Right atrium auricular region (tissue), 2 donors: ENCODE measurements at regions not wholly inside any gene's neighbourhood (a gene's known extent, or its start where the extent isn't known, plus 50 kb on each side); places are given as distances from the start of the nearest gene placed in this dataset.
"Not testable (repeated sequence)": the region's sequence is repeated elsewhere in the genome, so short reads cannot be mapped to it uniquely, and the experiment has no call there.

ENCODE experiments used
- DNase-seq: peaks from one replicate; pipeline ENCODE4 v3.0.0-alpha.2; 2019; ENCODE audit warnings: low spot score
- H3K27ac ChIP-seq, 2 donors: fragments of 200-600 bp; sonication (generic); 1 replicate in 1 of 2; 2 replicates in 1 of 2; pipeline ENCODE4 v1.5.1; 2016 to 2019
- H3K27me3 ChIP-seq, 2 donors: fragments of 200-600 bp; sonication (generic); one replicate each; pipeline versions ENCODE4 v1.5.1 to v1.6.0; 2017 to 2019
- H3K36me3 ChIP-seq: fragments of 200-600 bp; sonication (generic); one replicate; pipeline ENCODE4 v1.5.1; 2016
- H3K4me1 ChIP-seq, 2 donors: fragments of 200-600 bp; sonication (generic); one replicate each; pipeline versions ENCODE4 v1.5.1 to v1.6.0; 2017 to 2019
- H3K4me3 ChIP-seq, 2 donors: fragments of 200-600 bp; sonication (generic); 1 replicate in 1 of 2; 2 replicates in 1 of 2; pipeline ENCODE4 v1.5.1; 2017 to 2019; ENCODE audit warnings: mild to moderate bottlenecking in 1 of 2, moderate library complexity in 1 of 2
- H3K9me3 ChIP-seq, 2 donors: fragments of 200-600 bp; sonication (generic); one replicate each; pipeline ENCODE4 v1.5.1; 2019
- TF ChIP-seq, protein P1 (sequence below), 2 donors: fragments of 200-600 bp; sonication (generic); IDR thresholded peaks; one replicate each; pipeline ENCODE4 v1.5.1; 2019; ENCODE audit warnings: antibody characterized with exemption in 2 of 2

DNA sequence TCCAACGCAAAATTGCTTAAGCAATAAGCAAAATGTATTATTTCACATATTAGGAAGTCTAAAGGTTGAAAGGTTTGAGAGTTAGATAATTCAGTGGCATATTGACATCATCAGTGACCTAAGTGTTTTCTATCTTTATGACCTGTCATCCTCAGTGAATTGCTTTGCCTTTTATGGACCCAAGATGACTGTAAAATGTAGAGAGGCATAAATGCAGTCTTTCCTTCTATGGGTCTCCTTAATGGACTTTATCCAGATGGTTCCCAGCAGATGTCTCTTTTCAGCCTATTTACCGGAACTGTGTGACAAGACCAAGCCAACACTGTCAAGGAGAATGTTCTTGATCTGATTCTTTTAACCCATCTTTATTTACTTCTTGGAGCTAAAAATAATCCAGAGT is 615.8 kb downstream of the TTLL7 start:
- H3K9me3 ChIP-seq, H3K36me3 ChIP-seq, H3K27ac ChIP-seq, H3K4me3 ChIP-seq, H3K4me1 ChIP-seq, DNase-seq, H3K27me3 ChIP-seq: not testable (repeated sequence)

DNA sequence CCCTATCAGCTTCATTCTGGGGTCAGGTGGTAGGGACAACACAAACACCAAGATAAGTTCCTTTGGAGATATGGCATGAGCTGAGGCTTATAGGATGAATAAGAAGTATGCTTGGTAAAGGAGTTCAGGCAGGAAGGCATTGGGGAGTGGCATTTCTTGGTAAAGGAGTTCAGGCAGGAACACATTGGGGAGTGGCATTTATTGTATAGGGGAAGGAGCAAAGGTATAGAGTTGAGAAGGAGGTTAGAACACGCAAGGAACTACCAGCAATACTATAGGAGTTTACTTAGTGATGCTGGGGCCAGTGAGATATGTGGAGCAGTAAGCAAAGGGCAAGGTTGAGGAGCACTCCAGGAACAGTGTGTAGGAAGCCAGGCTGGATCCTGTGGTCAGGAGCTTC is 625.9 kb downstream of the TTLL7 start:
- not testable (repeated sequence) for H3K4me1 ChIP-seq, H3K9me3 ChIP-seq, H3K27ac ChIP-seq, H3K36me3 ChIP-seq, H3K4me3 ChIP-seq, H3K27me3 ChIP-seq, DNase-seq

DNA sequence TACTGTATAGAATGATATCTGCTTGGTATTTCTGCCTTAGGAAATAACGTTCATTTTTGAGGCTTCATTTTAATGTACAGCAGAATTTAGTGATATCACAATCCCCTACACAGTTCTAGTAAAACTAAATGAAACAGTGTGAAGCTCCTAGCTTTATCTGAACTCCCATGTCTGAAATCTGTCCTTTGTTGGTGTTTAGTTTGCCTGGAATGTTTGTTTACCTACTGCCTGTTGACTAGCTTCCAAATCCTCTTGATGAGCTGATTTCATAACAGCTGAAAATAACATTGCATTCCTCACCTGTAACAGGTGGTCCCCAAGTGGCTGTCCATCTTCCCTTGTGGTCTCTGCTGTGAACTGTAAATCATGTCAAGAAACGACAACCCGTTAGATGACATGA is 629.1 kb downstream of the TTLL7 start:
- not testable (repeated sequence) for H3K36me3 ChIP-seq, H3K27ac ChIP-seq, H3K4me3 ChIP-seq, H3K9me3 ChIP-seq, DNase-seq, H3K4me1 ChIP-seq, H3K27me3 ChIP-seq

GRCh38 chr1:83365320-83365719 is 633.6 kb downstream of the TTLL7 start:
- not testable (repeated sequence) for H3K36me3 ChIP-seq, H3K27me3 ChIP-seq, H3K9me3 ChIP-seq, DNase-seq, H3K4me3 ChIP-seq, H3K27ac ChIP-seq, H3K4me1 ChIP-seq

GRCh38 chr1:83345375-83345774 is 653.6 kb downstream of the TTLL7 start:
- not testable (repeated sequence) for DNase-seq, H3K36me3 ChIP-seq, H3K4me3 ChIP-seq, H3K27me3 ChIP-seq, H3K9me3 ChIP-seq, H3K27ac ChIP-seq, H3K4me1 ChIP-seq

DNA sequence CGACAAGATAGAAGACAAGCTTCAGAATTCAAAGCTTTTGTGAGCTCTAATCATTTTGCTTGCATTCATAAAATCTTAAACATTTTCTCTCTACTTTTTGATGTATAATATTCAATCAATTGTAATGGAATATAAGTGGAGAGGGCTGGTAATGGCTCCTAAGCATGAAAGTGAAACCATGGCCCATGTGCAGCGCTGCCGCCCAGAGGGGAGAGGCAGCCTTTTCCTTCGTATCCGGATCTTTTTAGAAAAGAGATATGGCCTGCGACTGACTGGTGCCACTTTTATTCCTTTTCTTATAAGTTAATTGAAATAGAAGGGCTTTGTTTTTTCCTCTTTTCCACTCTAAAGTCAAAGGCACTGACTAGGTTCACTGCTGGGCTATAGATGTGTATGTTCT is 655.2 kb downstream of the TTLL7 start:
- not testable (repeated sequence) for H3K9me3 ChIP-seq, H3K36me3 ChIP-seq, H3K4me1 ChIP-seq, H3K27ac ChIP-seq, H3K4me3 ChIP-seq, H3K27me3 ChIP-seq, DNase-seq
- TF ChIP-seq, protein P1, sequence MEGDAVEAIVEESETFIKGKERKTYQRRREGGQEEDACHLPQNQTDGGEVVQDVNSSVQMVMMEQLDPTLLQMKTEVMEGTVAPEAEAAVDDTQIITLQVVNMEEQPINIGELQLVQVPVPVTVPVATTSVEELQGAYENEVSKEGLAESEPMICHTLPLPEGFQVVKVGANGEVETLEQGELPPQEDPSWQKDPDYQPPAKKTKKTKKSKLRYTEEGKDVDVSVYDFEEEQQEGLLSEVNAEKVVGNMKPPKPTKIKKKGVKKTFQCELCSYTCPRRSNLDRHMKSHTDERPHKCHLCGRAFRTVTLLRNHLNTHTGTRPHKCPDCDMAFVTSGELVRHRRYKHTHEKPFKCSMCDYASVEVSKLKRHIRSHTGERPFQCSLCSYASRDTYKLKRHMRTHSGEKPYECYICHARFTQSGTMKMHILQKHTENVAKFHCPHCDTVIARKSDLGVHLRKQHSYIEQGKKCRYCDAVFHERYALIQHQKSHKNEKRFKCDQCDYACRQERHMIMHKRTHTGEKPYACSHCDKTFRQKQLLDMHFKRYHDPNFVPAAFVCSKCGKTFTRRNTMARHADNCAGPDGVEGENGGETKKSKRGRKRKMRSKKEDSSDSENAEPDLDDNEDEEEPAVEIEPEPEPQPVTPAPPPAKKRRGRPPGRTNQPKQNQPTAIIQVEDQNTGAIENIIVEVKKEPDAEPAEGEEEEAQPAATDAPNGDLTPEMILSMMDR (IDR thresholded peaks at IDR 0.05), result peak in 1 of 2 donors; percentile 21

DNA sequence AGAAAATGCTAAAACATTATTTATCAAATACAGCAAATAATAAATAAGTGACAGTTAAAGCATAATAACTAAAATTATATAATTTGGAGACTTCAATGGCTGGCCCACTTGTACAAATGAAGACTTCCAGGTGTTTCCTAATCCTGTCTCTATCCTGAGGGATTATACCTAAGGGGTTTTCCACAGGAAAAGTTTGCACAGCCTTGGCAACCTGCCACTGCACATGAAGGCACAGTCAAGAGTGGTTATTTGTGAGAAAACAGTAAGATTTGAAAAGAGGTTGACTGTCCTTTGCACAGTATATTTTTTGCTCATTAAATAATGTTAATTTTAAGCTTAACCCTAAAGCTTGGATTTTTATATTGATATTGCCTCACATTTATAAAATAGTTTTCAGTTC is 655.9 kb downstream of the TTLL7 start:
- H3K9me3 ChIP-seq, H3K4me1 ChIP-seq, H3K36me3 ChIP-seq, H3K27ac ChIP-seq, DNase-seq, H3K27me3 ChIP-seq, H3K4me3 ChIP-seq: not testable (repeated sequence)

GRCh38 chr1:83332308-83332707 is 666.6 kb downstream of the TTLL7 start:
- H3K4me3 ChIP-seq, H3K36me3 ChIP-seq, H3K27me3 ChIP-seq: not testable (repeated sequence)

GRCh38 chr1:83318366-83318765 is 680.6 kb downstream of the TTLL7 start:
- TF ChIP-seq, protein P1 (IDR thresholded peaks at IDR 0.05), result no peak
- no peaks in the 10 kb centered on the region for H3K4me1 ChIP-seq
- no peaks in the 10 kb centered on the region for H3K36me3 ChIP-seq
- DNase-seq, result no peak
- no peaks in the 10 kb centered on the region for H3K27me3 ChIP-seq
- H3K27ac ChIP-seq, result no peak overlapping the region
- H3K9me3 ChIP-seq, result no peaks in the 10 kb centered on the region
- H3K4me3 ChIP-seq, result no peak overlapping the region

More at GRCh38 chr1:83332308-83332707, 666.6 kb downstream of the TTLL7 start:
- not testable (repeated sequence) for H3K4me1 ChIP-seq, H3K9me3 ChIP-seq, DNase-seq, H3K27ac ChIP-seq

GRCh38 chr1:83315446-83315845 is 683.5 kb downstream of the TTLL7 start:
- not testable (repeated sequence) for H3K27me3 ChIP-seq, H3K27ac ChIP-seq, DNase-seq, H3K9me3 ChIP-seq, H3K4me3 ChIP-seq, H3K4me1 ChIP-seq, H3K36me3 ChIP-seq

- H3K36me3 ChIP-seq, H3K4me1 ChIP-seq, DNase-seq, H3K9me3 ChIP-seq, H3K4me3 ChIP-seq, H3K27me3 ChIP-seq, H3K27ac ChIP-seq: not testable (repeated sequence)
Observed at GRCh38 chr1:83310161-83310560, 688.8 kb downstream of the TTLL7 start.

DNA sequence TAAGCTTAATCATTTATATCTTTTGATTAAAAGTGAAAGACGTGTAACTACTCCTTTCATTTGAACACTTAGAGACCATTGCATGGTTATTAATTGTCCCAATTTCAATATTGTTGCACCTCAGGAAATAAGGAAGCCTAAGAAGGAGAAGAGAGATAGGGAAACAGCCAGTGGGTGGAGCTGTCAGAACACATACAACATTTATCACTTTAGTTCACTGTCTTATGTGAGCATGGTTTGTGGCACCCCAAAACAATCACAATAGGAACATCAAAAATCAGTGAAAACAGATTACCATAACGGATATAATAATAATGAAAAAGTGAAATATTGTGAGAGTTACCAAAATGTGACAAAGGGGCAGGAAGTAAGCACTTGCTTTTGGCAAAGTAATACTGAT is 689.9 kb downstream of the TTLL7 start:
- H3K4me3 ChIP-seq, H3K27ac ChIP-seq, H3K4me1 ChIP-seq, H3K9me3 ChIP-seq, DNase-seq, H3K36me3 ChIP-seq, H3K27me3 ChIP-seq: not testable (repeated sequence)

DNA sequence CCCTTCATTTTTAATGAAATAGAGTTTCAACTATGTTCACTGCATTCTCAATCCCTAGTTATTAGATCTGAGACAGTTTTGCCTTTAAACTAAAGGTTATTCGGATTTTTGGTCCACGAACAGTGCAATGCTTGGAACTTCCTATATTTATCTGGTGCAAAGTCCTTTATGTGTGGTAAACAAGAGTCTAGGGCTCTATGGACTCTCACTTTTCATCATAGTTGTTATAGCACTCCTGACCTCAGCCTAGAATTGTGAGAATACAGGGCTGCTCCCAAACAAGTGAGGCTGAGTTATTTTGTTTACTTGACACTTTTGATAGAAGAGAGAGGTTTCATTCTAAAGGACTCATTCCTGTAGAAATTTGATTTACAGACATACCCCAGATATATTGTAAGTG is 692.1 kb downstream of the TTLL7 start:
- not testable (repeated sequence) for H3K36me3 ChIP-seq, H3K9me3 ChIP-seq, DNase-seq, H3K4me1 ChIP-seq, H3K27ac ChIP-seq, H3K27me3 ChIP-seq, H3K4me3 ChIP-seq

GRCh38 chr1:83295594-83295993 is 703.3 kb downstream of the TTLL7 start:
- H3K4me3 ChIP-seq, DNase-seq, H3K9me3 ChIP-seq, H3K27me3 ChIP-seq, H3K4me1 ChIP-seq, H3K27ac ChIP-seq, H3K36me3 ChIP-seq: not testable (repeated sequence)
